T1000 (cell line): ENCODE measurements at regions not wholly inside any gene's neighbourhood (a gene's known extent, or its start where the extent isn't known, plus 50 kb on each side); places are given as distances from the start of the nearest gene placed in this dataset.

Experiments
- DNase-seq: peaks from one replicate; lab custom pipeline; 2025; ENCODE audit warnings: mixed read lengths; lab: John Stamatoyannopoulos, UW

DNA sequence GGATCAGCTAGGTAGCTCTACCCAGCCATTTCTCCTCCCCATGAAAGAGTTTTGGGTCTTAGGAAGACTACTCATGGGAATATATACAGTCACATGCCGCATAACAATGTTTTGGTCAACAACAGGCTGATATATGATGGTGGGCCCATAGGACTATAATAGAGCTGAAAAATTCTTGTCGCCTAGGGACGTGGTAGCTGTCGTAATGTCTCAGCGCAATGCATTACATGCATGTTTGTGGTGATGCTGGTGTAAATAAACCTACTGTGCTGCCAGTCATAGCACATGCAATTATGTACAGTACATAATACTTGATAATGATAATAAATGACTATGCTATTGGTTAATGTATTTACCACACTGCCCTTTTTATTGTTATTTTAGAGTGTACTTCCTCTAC, 78.2 kb upstream of the DLX6 start:
- DNase-seq, result no peak

DNA sequence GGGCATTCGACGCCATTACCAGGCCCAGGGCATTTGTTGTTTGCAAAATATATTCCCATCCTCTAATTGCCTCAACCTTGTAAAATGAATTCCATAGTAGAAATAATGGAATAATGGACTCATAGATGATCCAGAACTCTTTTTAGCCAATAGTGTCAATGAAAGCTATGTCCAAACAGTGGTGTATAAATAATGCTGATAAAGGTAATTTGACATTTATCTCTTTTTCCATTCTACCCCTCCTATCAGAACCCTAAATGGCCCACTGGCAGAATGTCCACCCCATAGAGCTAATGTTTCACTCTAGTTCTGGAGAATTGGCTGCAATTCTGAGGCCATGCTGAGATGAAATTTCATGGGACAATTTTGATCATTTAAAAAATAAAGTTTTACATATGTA, 76.4 kb upstream of the DLX6 start:
- DNase-seq, result no peak

DNA sequence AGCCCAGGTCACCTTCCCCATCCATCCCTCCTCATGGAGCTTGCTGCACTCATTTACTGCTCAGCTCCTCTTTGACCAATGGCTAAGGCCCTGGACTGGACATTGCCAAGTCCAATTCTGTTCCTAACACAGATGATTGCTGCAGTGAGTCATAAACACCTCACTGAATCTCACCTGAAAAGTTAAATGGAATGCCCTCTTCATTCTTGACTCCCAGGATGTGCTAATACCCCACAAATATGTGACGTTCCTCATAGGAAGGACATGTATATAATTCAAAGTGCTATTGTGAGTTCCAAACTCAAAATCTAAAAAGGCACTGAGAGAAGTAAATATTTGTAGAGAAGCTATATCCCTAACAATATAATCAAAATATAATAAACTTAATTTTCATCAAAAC, 73.5 kb upstream of the DLX6 start:
- DNase-seq, result no peak

DNA sequence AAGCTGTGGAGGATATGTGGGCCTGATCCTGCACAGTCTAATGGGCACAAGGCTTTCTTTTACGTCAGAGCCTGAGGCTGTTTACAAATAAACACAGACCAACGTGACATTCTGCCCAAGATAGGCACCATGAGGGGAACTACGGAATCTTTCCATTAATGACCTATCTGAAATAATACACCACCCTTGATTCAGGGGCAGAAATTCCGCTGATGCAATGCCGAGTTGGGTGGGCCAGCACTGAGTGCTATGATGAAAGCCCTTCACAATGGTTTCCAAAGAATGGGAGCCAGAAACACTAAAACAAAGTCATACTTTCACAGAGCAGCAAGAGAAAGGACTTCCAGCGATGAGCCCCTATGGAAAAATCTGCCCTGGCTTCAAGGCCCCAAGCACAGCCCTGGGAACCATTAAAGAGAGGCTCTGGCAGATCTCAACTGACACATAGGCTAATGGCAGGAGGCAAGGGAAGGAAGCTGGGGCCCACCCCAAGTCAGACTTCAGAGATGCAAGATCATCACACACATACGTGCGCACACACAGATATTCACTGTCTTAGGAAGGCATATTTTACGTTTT, 72.2 kb upstream of the DLX6 start:
- DNase-seq, result no peak

DNA sequence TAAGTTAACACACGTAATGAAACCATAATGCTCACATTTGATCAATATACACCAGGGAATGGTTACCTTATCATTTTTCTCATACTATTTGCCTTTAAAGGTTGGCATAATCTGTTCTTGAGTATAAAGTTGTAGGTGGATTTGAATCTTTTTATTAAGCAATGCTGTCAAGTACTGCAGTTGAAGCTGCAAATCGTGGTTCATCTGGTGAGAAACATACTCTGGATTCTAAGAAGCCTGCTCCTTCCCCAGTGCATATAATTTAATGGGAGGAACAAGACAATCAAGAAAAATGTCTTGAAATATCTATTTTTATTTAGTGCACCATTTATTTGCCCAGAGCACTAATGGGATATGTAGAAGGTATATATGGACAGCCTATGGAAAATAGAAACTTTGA, 68.7 kb upstream of the DLX6 start:
- DNase-seq, result no peak

DNA sequence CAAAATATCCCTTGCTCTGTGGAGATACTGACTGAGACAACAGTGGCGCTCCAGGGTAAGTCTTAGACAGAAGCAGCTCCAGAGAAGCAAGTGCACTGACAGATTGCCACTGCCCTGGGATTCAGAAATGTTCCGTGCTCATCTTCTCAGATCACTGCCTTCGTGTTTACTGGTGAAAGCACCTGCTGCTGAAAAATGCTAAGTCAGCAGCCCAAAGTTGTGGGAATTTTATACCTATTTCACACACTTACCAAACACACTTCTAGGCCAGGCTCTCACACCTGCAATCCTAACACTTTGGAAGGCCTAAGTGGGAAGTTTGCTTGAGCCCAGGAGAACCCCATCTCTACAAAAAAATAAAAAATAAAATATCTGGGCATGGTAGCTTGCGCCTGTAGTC, 63.2 kb upstream of the DLX6 start:
- no peak for DNase-seq

DNA sequence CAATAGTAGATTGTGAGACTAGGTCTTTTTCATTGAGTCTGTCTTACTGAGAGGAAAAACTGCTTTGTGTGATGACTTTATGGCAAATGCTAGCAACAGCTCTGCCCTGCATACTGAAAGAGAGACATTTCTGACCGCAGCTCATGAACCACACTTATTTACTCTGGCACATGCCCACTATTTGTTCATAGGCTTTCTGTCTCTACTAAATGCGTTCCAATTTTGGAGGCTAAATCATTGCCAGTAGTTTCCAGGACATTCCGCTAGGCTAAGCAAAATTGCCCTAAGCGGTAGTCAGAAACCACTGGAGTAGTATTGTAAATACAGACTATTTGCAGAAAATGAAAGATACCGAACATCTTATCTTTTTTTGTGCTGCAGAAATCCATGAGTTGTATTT, 55.6 kb upstream of the DLX6 start:
- DNase-seq, result peak; percentile 8

DNA sequence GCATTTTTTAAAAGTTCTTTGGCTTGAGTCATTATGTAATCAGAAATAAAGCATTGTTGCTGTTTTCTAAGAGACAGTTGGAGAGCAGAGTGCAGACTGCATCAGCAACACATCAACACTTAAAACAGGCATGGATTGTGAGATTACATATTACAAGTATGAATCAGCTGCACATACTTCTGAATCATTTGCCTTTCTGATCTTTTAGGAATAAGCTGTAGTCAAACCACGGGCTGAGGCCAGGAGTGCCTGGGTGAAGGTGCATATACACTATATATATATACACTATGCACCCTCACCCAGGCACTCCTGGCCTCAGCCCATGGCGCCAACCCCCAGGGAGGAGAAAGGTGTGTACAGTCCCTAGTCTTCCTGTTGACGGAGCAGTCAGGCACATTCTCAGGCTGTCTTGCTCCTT, 52.4 kb upstream of the DLX6 start:
- no peak for DNase-seq

DNA sequence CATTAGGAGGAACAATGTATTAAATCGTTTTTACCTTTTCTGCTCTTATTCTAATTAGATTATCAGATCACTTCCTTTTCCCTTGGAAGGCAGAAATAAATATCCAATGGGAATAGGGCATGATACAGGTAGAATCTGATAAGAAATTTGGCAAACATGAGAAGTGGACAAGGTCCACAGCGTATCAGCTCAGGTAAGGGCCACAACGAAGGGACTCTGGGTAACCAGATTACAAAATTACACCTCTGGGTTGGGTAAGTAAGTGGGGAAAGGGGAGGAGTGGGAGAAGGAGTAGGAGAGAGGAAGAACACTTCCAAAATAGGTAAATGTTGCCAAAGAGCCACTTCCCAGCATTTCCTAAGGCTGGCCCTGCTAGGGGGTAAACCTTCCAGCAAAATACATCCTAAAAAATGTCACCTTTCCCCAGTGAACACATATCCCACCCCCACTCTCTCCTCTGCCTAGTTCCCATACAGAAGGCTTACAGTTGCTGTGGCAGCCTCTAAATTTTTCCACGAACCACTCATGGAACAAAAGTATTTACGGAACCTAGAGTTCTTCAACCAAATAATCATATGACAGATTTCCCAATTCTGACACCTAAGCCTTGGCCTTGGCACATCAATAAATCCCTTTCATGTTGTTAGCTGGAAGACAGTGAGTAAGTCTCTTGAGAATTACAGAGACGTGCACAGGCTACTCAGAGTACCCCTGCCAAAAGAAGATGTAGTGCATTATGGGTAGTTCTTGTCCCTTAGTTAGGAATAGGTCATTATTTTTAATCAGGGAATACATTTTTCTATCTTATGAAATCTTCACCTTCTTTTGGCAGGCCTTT, 51.5 kb upstream of the DLX6 start:
- DNase-seq, result no peak
